ENCODE measurements at regions not wholly inside any gene's neighbourhood (a gene's known extent, or its start where the extent isn't known, plus 50 kb on each side); places are given as distances from the start of the nearest gene placed in this dataset.

DNA sequence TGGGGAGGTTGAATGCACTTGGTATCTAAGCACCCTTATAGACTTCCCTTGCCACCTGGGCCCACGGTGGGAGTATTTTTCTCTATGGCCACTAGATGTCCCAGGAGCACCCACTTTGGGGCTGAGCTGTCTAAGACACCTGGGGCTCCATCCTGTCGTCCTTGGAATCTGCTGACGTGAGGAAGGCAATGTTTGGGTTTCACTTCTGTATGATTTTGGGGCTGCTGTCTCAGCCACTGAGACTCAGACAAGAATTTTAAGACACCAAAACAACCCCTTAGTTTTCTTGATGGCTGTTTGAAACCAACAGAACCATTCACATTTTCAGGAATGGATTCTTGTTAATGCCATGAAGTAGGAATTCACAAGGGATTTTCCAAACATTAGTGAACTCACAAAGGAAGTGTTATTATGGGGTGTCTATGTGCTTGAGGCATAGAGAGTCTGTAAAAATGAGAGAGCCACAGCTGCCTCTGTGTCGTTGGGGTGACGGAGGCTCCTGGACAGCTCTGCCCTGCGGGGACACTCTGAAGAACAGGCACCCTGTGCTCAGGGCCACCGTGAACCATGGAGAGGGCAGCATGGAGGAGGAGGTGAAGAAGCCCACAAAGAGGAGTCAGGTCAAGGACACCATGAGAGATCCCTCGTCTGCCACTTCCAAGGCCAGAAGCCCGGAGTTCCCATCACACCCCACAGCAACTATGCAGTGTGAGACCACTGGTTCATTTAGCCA, 106.8 kb upstream of the SPATA13 start:
- no peak for TF ChIP-seq POLR2A (IDR thresholded peaks at IDR 0.05)
- peak; percentile 22 to 67 (median 46) for TF ChIP-seq CTCF (IDR thresholded peaks at IDR 0.05)
- TF ChIP-seq POLR2AphosphoS5 (IDR thresholded peaks at IDR 0.05), result no peak
- no peak for TF ChIP-seq EP300 (IDR thresholded peaks at IDR 0.05)
